Stromal cell of bone marrow (primary cell): ENCODE measurements at regions not wholly inside any gene's neighbourhood (a gene's known extent, or its start where the extent isn't known, plus 50 kb on each side); places are given as distances from the start of the nearest gene placed in this dataset.

Experiments
- DNase-seq: peaks from one replicate; pipeline ENCODE4 v3.0.0-alpha.2; 2012; ENCODE audit warnings: low read depth

DNA sequence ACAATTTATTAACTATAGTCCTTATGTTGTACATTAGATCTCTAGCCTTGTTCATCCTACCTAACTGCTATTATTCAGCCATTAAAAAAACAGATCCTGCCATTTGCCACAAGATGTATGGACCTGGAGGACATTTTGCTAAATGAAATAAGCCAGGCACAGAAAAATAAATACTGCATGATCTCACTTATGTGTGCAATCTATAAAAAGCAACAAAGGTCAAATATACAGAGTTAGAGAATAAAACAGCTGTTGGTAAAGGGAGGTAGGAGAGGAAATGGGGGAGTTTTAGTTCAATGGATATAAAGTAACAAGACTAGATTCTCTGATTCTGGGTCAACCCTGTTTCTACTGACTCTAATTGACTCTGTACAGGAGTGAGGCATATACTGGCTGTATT is 103.3 kb upstream of the FAM9C start:
- no peak for DNase-seq

DNA sequence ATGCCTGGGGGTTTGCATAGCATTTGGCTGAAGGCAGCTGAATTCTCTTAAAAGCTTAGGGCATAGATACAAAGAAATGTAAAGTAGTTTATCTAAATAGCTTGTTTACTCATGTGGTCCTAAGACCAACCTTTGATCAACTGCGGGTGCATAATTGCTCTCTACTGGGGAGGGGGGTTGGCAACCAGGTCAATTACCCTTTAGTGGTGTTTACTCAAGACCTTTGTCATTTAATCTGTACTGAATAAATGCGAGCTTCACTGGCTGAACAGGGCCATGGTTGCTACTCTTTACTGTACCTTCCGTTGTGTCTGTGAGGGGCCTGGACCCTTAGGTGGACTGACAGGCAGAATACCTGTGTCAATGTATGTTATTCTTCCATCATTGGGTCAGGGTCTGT is 102.7 kb upstream of the FAM9C start:
- no peak for DNase-seq

DNA sequence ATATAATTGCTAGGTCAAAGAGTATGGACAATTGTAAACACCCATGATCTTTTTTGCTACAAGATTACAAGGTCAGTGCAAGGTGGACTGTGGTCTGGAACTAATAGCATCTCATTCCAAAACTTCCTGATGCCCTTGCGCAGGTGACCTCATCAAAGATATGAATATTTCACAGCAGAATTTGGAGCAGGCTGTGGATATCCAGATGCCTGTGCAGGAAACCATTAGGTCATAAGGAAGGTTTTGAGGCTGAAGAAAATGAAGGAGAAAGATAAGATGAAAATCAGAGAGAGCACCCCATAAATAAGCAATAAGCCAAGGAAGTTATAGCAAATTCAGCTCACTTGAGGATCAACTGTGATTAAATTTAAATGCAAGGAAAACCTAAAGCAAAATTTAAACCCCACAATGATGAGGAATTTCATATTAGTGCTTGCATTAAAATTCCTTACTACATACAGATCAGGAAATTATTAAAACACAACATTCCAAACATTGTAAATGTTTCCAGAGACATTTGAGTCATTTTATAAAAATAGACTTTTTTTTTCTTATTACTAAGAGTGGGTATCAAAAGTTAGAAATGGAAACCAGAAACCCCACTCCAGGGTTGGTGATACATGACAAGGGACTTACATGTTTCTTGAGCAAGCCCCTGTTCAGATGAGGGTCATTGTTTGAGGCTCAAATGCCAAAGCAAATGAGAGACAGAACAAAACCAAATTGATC is 100.7 kb upstream of the FAM9C start:
- DNase-seq: no peak

DNA sequence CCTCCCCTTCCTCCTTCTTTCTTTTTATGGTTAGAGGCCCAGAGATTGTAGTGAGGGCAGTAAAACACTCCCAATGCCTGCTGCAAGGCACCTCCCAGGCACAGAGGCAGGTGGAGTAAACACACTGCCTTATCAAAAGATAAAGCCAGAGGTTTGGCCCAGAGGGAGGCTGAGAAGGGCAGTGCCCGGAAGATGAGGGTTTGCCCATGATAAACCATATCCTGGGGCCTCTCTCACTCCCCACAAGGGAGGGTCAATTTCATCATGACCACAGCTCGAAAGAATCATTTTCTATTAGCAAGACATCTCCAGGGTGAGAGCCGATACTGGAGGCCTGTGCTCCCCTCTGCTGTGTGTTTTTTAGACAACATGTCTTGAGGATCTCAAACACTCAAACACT is 98.5 kb upstream of the FAM9C start:
- DNase-seq: no peak

DNA sequence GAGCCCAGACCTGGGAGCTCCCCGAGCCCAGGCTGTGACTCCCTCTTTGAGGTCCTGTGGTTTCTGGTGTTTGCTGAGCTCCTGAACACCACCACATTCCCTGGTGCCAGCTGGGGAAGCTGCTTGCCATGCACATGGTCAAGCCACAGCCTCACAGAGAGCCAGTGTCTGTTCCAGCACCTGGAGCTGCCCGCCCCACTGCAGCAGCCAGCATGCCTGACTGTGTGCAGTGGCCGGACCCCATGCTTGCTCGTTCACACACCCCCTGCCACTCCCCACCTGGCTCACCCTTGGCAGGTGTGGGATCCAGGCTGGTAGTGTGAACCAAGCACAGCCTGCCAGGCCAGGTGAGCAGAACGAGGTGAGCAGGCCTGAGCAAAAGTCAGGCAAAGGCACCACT is 95.6 kb upstream of the FAM9C start:
- no peak for DNase-seq

DNA sequence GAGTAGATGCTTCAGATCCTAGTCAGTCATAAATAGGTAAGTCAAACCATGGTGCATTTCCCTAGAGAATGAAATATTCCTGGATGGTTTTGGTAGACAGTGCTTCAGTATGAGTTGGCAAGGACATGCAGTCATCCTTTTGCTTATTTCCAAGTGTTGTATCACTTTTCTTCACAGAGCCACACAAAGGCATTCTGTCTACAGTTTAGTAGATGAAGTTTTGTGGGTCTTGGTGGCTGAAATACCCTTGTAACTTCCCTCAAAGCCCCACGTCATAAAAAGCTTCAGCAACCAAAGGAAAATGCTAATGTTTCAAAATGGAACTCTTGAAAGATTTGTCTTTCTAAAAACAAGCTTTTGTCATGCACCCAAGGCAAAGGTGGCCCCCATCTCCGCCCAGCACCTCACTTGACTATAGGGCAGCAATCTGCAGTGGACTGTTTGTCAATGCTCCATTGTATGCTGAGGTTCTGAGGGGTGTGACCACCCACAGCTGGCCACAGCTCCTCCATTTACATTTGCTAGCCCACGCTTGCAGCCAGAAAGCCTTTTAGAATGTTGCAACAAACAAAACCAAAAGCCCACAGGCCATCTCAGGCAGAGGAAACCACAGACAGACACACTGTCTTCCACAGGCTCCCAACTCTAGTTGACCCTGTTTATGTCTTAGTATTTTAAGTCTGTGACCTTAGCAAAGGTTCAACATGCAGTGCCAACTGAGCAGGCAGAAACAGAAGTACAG is 87.1 kb upstream of the FAM9C start:
- DNase-seq: no peak

DNA sequence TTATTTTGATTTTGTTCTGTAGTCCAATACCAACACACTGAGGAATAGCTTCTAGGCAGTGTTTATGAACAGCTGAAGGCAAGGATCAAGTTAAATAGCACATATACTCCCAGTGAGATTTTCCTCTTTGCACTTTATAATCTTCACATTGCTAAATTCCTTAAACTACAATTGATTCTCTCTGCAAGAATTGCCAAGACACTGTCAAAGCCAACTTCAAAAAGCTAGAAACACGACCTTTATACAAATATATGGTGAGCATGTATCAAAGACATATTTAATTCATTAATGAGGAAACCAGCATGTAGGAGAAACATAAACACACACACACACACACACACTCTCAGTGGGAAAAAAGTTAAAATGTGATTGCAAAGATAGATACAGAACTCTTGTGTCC is 86.4 kb upstream of the FAM9C start:
- DNase-seq: no peak

DNA sequence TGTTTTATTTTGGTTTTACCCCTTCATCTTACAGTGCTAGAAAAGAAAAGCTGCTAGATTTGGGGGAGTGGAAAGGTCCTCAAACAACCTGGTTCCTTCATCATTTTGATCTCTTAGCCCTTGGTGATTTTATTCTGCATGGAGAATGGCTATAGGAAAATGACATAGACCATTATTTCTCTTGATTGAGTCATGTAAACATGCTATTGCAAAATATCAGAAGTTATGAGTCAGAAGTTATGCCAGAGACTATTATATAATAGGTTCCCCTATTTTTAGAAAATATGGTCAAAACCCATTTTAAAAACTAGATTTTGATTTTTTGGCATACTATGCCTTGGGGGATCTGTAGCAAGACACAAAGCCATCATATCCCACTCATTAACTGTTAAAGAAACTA is 83.7 kb upstream of the FAM9C start:
- peak; percentile 53 for DNase-seq

DNA sequence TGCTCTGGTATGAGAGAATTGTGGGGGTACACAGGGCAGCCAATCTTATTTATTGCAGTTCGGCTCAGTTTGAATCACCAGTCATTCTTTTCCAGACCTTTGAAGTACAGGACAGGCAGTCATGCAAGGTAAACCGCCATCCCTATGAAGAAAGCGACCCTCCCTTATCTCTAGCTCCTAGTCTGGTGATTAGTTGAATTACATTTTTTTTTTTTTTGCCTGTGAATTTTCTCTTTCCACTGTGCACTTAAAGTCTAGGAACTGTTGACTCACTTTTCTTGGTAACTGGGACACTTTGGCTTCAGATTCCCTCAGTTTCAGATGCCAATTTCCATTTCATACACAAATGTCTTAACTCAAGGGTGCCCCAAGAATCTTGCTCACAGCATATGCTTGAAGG is 82.4 kb upstream of the FAM9C start:
- peak; percentile 66 for DNase-seq

DNA sequence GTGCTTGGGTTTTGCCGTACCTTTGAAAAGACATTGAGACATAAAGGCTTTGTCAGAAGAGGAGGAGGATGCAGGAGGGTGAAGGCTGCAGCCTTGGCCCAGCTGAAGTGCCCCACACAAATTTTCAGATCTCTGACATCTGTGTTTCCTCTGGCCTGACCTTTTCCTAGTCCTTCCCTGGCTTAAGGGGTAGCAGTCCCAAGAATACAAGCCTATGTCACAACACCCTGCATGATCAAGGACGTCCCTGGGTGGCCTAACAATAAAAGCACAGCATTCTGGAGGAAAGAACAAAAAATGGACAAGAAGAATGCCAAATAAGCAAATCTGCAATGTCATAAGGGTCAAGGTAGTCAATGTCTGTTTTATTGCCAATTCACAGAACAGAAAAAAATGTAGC is 80.8 kb upstream of the FAM9C start:
- DNase-seq: no peak

DNA sequence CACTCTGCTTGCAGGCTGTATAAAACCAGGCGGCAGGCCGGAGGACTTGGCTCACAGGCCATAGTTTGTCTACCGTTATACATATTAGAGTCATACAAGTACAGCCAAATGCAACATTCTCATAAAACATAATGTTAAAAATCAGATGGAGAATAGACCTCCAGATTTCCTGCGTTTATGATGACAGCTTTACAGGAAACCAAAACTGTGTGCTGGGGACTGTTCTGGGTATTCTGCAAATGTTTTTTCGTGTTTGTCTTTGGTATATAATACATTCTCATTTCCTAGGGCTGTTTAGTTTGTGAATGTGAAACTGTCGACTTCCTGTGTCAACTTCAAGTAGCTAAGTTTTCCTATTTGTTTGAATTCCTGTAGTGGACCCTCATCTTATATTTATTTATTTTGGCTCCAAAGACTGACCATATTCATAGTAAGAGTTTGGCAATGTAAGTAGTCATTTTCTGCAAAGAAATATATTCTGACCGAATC is 79.5 kb upstream of the FAM9C start:
- no peak for DNase-seq

DNA sequence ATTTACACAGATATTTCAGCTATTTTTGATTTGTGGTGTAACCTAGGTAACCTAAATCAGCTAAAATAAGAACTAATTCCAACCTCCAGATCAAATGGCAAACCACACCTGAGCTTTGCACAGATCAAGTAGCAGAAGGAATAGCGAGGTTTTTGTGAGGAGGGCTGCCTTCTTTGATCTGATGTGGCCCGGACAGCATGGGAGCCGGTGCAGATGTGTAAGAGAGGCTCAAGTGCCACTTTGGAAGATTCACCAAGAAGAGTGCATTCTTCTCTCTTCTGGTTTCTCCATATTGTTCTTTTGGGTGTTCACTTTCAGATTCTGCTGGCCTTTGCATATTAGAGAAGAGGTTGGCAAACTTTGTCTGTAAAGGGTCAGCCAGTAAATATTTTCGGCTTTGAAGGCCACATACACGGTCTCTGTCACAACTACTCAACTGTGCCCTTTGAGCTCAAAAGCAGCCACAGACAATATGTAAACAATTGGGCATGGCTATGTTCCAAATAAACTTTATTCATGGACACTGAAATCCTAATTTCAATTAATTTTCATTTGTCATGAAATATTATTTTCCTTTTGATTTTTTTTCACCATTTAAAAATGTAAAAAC is 78.9 kb upstream of the FAM9C start:
- DNase-seq: no peak

DNA sequence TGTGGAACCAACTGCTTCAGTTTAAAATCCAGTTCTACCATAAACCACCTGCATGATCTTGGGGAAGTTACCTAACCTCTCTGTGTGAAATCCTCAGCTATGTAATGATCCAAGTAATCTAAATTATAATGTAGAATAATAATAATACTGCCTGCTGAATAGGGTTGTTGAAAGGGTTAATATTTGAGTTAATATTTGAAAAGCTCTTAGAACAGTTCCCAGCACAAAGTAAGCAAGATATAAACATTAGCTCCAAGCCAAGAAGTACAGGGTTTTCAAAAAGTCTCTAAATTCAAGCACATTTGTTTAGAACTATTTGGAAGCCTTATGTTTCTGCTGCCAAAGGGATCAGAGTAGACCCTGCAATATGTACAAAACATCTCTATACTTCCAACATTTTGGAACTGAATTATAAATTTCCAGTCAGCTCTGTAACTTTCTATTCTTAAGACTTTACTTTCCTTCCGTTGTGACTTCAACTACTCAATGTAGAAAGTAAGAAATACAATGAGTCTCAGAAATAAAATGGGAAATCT is 76.7 kb upstream of the FAM9C start:
- DNase-seq: no peak

DNA sequence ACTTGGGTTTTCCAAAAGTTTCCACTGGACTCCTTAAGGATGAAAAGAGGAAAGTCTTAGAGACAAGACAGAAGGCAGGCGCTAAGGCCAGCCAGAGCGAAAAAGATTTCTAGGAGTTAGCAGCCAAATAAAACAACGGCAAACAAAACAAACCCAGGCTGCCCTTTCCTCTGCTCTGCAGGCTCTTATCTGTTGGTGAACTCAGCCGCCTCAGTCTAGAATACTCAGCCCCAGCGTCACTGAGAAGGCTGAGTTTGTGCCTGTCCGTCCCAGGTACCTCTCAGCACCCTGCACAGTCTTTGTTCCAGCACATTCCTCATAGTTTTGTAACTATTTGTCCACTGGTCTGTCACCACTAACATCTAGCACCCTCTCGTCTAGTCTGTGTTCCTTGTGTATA is 75.6 kb upstream of the FAM9C start:
- DNase-seq: no peak

DNA sequence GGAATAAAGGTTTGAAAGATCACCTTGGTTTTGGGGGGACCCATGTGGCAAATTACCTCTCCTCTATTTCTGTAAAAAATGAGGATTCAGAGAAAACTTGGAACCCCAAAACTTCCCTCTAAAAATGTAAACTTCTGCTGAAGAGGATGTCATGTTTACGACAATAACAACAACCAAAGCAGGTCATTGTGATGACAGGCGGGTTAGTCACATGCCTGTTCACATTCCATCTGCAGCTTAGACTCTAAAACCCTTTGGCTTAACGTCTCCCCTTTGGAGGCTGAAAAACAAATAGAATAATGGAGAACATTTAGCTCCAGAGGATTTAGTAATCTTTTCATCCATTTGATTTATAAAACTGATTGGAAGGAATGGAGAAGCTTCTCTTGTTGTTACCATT is 75.0 kb upstream of the FAM9C start:
- no peak for DNase-seq

DNA sequence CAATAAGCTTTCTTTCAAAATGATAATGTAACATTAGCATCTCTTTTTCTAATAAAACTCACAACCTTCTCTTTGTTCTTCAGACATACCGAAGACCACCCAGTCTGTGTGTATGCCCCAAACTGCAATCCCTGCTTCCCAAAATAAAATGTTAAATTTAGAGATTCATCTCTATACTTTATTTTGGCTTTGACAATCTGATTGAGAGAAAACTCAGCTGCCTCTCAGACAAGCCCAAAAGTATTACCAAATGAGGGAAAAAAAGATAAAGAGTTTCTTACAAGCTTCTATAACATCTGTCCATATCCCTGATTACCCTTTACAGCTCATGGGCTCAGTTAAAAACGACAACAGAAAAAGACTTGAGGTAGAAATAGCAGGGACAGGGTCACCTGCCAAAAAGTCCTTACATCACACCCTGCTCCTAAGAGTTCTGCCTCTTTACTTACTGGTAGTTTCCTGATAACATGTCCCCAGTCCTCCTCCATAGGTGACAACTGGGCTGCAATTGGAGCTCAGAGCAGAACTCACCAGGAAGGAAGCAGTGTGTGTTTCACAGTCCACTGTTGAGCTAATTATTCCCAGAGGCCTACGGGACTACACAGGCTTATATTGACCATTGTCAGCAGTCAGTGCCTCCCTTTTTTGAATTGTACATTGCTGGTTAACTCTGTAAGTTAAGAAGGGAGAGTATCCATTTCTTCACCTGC is 70.9 kb upstream of the FAM9C start:
- no peak for DNase-seq

DNA sequence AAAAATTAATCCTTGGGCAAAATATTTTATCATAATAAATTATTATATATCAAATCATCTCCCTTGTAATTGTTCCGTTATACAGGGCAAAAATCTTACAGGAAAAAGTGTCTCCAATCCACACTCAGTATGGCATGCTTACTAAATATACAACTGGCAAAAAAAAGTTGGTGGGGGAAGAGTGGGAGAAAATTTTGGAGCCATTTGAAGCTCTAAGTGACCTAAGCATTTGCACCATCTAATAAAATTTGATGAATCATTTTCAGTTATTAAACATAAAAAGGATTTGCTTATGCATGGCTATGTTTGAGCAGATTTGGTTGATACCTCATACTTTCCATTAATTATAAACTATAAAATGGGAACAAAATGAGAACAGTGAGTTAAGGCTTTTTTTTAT is 68.1 kb upstream of the FAM9C start:
- DNase-seq: no peak

DNA sequence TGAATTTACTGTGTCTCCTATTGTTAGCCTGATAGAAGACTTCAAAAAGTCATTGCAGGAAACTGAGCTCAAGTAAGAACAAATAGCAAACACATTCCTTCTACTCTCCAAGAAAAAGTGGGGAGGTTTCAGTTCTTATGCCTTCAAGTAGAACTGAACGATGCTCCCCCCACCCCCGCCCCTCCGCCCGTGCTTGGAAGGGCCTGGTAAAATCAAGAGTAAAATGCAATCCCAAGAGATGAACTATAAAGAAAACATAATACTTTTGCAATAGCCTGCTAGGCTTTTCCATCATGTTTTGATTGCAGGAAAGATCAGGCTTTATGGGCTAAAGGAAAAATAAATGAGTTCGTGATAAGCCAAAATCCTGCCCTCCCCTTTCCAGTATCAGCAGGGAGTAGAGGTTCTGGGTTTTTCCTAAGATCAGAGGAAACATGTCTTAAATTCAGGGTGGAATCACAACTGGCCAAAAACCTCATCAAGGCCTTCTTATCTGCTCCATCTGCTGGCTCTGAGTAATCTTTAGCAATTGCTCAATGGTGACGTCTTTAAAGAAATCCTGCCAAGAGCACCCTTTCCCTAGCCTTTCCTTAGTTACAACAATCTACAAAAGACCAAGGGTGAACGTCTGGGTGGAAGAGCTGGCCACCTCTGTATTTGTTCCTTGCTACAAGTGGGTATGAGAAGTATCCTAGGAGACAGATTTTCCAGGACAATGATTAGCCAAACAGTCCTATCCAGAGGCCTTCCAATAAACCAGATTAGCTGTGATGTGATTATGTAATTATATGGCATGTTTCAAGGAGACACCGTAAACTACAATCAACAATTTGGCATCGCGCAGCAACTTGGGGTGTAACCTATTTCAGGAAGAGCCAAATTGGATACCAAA is 66.3 kb upstream of the FAM9C start:
- peak; percentile 86 for DNase-seq

DNA sequence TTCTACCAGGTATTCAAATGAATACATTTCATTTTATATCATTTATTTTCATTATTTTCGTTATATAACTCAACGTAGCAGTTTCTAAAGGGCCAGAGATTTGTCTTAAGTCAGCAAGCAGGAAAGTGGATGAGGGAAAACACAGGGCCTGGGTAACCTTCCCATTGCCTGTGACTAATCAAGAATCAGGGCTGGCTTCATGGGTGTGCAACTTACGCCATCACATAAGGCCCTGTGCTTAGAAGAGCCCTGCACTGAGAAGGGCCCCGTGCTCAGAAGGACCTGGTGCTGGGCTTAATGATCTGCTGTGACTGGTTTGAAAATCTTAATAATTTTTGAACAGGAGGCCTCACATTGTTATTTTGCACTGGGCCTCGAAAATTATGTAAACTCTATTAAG is 65.4 kb upstream of the FAM9C start:
- DNase-seq: no peak

DNA sequence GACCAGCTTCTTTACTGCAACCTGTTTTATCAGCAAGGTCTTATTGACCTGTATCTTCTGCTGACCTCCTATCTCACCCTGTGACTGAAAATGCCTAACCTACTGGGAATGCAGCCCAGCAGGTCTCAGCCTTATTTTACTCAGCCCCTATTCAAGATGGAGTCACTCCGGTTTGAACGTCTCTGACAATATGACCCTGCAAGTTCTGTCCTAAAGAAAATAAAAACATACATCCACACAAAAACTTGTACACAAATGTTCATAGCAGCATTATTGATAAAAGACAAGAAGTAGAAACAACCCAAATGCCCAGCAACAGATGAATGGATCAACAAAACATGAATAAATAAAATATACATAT is 59.5 kb upstream of the FAM9C start:
- DNase-seq: no peak

DNA sequence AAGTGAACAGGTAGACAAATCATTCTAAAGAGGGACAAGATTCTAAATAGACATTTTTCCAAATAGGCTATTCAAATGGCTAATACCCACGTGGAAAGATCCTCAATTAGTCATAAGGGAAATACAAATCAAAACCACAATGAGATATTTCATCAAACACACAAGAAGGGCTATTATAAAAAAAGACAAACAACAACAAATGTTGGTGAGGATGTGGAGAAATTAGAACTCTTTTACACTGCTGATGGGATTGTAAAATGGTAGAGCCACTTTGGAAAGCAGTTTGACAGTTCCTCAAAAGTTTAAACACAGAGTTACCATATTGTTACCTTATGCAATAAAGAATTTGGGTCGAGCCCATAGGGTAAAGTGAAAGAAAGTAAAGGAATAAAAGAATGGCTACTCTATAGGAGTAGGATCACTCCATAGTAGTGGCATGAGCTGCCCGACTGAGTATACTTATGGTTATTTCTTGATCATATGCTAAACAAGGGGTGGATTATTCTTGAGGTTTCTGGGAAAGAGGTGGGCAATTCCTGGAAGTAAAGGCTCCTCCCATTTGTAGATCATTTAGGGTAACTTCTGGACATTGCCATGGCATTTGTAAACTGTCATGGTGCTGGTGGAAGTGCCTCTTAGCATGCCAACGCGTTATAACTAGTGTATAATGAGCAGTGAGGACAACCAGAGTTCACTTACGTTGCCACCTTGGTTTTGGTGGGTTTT is 58.9 kb upstream of the FAM9C start:
- no peak for DNase-seq
